HFF-Myc (cell line): ENCODE measurements at regions not wholly inside any gene's neighbourhood (a gene's known extent, or its start where the extent isn't known, plus 50 kb on each side); places are given as distances from the start of the nearest gene placed in this dataset.

Experiments used
- DNase-seq: peaks from one replicate; pipeline ENCODE4 v3.0.0-alpha.2; 2011; ENCODE audit warnings: low read depth; ENCODE audit errors: extremely low read depth
- H3K4me3 ChIP-seq: replicated peaks from 2 replicates; pipeline ENCODE4 v1.5.1; 2011; ENCODE audit warnings: low read depth, mild to moderate bottlenecking, control low read depth, low read length
- CTCF ChIP-seq: IDR thresholded peaks from 2 replicates; pipeline ENCODE4 v1.5.1; 2012; ENCODE audit warnings: mild to moderate bottlenecking, low read depth, low read length, control low read depth; ENCODE audit errors: missing control alignments

DNA sequence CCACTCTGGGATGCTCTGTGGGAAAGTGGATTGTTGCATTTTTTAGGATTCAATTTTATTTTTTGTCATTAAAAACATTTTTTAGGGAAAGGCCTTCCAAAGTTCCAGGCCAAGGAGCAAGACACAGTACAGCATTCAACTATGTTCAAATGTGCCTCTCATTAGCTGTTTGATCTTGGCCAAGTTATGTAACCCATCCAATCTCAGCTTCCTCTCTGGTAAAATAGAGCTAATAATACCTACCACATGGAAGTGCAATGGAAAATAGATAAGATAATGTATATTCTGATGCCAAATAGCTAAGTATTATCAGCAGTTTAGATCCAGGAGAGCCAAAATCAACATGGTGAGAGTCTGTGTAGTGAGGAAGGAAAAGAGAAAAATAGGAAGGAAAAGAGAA, 220.3 kb upstream of the SESN3 start:
- no peak for TF ChIP-seq CTCF

GRCh38 chr11:95450547-95451123, 219.6 kb upstream of the SESN3 start:
- TF ChIP-seq CTCF: no peak
- no peak overlapping the region for H3K4me3 ChIP-seq
- DNase-seq: no peak

More for the DNA sequence above, 220.3 kb upstream of the SESN3 start:
- no peak overlapping the region for H3K4me3 ChIP-seq
- DNase-seq: no peak

- TF ChIP-seq CTCF: no peak
- no peak for DNase-seq
- no peak overlapping the region for H3K4me3 ChIP-seq
These were observed 214.8 kb upstream of the SESN3 start for GRCh38 chr11:95445746-95446333.

DNA sequence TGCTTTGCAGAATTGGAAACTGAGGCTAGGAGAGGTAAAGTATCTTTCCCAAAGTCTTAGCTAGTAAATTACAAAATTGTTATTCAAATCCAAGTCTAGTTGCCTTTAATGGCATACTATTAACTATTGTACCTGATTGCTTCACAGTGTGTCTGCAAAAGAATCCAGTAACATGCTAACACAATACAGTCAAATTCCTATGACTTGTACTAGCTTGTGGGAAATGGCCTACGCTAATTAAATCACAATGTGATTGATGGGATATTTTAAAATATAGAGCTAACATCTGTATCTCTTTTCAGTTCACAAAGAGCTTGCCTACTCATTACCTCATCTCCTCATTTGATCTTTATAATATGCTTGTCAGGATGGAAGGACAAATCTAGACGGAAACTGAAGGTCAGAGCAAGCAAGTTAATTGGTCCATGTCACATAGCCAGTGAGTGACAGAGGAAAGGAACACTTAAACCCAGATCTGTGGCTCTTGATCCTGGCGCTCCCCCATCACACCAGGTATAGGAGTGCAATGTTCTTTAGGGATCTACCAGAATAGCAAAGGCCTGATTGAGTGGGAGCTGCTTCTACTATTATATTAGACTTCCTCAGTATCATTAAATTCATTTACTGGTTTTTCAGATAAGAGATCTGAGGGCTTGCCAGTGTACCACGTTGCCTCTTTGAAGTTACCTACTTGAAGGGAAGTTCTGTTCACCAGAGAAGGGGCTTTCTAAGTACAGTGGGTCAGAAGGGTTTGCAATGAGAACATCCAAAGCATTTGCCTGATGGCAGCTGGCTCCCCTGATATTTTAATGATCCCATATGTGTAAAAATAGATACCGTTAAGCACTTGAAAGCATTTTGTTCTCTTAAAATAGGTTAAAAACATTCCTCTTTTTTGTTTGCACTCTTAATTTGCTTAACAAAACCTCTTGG, 213.6 kb upstream of the SESN3 start:
- no peak for TF ChIP-seq CTCF
- H3K4me3 ChIP-seq: no peak overlapping the region
- DNase-seq: no peak

GRCh38 chr11:95443386-95443785, 212.4 kb upstream of the SESN3 start:
- no peak for DNase-seq
- TF ChIP-seq CTCF: no peak
- no peak overlapping the region for H3K4me3 ChIP-seq

GRCh38 chr11:95442531-95443050, 211.6 kb upstream of the SESN3 start:
- TF ChIP-seq CTCF: no peak
- H3K4me3 ChIP-seq: no peak overlapping the region

More at GRCh38 chr11:95442531-95443050, 211.6 kb upstream of the SESN3 start:
- DNase-seq: no peak
